Gastroesophageal sphincter (tissue), 3 donors: ENCODE measurements at regions not wholly inside any gene's neighbourhood (a gene's known extent, or its start where the extent isn't known, plus 50 kb on each side); places are given as distances from the start of the nearest gene placed in this dataset.

Source experiments
- POLR2A ChIP-seq, 2 donors: fragments of 450-650 bp; IDR thresholded peaks; one replicate each; pipeline ENCODE4 v1.6.1; 2017; ENCODE audit warnings: antibody characterized with exemption in 2 of 2, mild to moderate bottlenecking in 2 of 2, moderate library complexity in 1 of 2
- POLR2AphosphoS5 ChIP-seq: sonication (generic); formaldehyde crosslinking; IDR thresholded peaks from one replicate; pipeline ENCODE4 v1.6.1; 2017; ENCODE audit warnings: antibody characterized with exemption
- TF ChIP-seq, protein P1 (sequence below), 4 experiments: fragments of 200-600 bp in 2 of 4; fragments of 450-650 bp in 2 of 4; sonication (generic) in 1 of 4; IDR thresholded peaks; one replicate each; pipeline ENCODE4 v1.5.1; 2017 to 2019; ENCODE audit warnings: antibody characterized with exemption in 4 of 4, mild to moderate bottlenecking in 2 of 4, moderate library complexity in 2 of 4

DNA sequence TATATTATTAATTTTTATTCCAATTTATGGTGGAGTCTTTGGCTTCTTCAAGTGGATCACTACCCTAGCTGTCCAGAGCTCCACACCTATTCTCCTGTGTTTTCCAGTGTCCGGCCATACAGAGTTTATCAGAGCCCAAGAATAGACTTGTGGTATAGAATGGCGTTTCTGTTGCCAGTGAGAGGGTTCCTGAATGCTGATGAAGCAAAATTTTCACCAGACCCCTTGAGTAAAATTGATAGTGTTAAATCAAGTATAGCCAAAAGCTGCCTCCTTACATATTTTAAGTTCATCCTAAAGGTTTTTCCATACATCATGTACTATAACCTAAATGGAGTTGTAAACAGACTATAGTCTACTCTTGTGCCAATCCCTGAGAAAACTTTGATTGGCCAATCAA, 171.5 kb upstream of the CHL1 start:
- TF ChIP-seq POLR2AphosphoS5 (no peak), POLR2A (IDR thresholded peaks at IDR 0.05) (no peak)
- TF ChIP-seq, protein P1, sequence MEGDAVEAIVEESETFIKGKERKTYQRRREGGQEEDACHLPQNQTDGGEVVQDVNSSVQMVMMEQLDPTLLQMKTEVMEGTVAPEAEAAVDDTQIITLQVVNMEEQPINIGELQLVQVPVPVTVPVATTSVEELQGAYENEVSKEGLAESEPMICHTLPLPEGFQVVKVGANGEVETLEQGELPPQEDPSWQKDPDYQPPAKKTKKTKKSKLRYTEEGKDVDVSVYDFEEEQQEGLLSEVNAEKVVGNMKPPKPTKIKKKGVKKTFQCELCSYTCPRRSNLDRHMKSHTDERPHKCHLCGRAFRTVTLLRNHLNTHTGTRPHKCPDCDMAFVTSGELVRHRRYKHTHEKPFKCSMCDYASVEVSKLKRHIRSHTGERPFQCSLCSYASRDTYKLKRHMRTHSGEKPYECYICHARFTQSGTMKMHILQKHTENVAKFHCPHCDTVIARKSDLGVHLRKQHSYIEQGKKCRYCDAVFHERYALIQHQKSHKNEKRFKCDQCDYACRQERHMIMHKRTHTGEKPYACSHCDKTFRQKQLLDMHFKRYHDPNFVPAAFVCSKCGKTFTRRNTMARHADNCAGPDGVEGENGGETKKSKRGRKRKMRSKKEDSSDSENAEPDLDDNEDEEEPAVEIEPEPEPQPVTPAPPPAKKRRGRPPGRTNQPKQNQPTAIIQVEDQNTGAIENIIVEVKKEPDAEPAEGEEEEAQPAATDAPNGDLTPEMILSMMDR (IDR thresholded peaks at IDR 0.05), result no peak
